Fibroblast of skin of back (primary cell): ENCODE measurements at regions not wholly inside any gene's neighbourhood (a gene's known extent, or its start where the extent isn't known, plus 50 kb on each side); places are given as distances from the start of the nearest gene placed in this dataset.
"Not testable (repeated sequence)": the region's sequence is repeated elsewhere in the genome, so short reads cannot be mapped to it uniquely, and the experiment has no call there.

Source experiments
- DNase-seq: peaks from one replicate; pipeline ENCODE4 v3.0.0-alpha.2; 2013

GRCh38 chr16:76818606-76819181 is 372.3 kb upstream of the MON1B start:
- DNase-seq, result no peak

- DNase-seq, result no peak
Observed at GRCh38 chr16:76819226-76819916, 371.6 kb upstream of the MON1B start.

GRCh38 chr16:76824221-76824620 is 366.8 kb upstream of the MON1B start:
- no peak for DNase-seq

GRCh38 chr16:76824791-76825190 is 366.2 kb upstream of the MON1B start:
- no peak for DNase-seq

- no peak for DNase-seq
Observed at GRCh38 chr16:76835339-76835738, 355.7 kb upstream of the MON1B start.

GRCh38 chr16:76835779-76836300 is 355.1 kb upstream of the MON1B start:
- no peak for DNase-seq

- no peak for DNase-seq
Observed at GRCh38 chr16:76837872-76838271, 353.1 kb upstream of the MON1B start.

- no peak for DNase-seq
Observed at GRCh38 chr16:76854234-76854633, 336.8 kb upstream of the MON1B start.

- DNase-seq, result no peak
Observed at GRCh38 chr16:76856112-76856511, 334.9 kb upstream of the MON1B start.

- no peak for DNase-seq
Observed at GRCh38 chr16:76857402-76857801, 333.6 kb upstream of the MON1B start.

- no peak for DNase-seq
Observed at GRCh38 chr16:76862901-76863300, 328.1 kb upstream of the MON1B start.

GRCh38 chr16:76866994-76867393 is 324.0 kb upstream of the MON1B start:
- DNase-seq, result no peak

- DNase-seq, result no peak
Observed at GRCh38 chr16:76875898-76876297, 315.1 kb upstream of the MON1B start.

GRCh38 chr16:76879420-76879819 is 311.6 kb upstream of the MON1B start:
- DNase-seq, result no peak

GRCh38 chr16:76880523-76880922 is 310.5 kb upstream of the MON1B start:
- not testable (repeated sequence) for DNase-seq

- DNase-seq, result no peak
Observed at GRCh38 chr16:76882105-76882504, 308.9 kb upstream of the MON1B start.

GRCh38 chr16:76883076-76883475 is 307.9 kb upstream of the MON1B start:
- DNase-seq, result no peak

- no peak for DNase-seq
Observed at GRCh38 chr16:76885776-76886537, 305.0 kb upstream of the MON1B start.

- DNase-seq, result no peak
Observed at GRCh38 chr16:76897816-76898215, 293.2 kb upstream of the MON1B start.

GRCh38 chr16:76899767-76900166 is 291.2 kb upstream of the MON1B start:
- no peak for DNase-seq

- no peak for DNase-seq
Observed at GRCh38 chr16:76900285-76901263, 290.4 kb upstream of the MON1B start.

GRCh38 chr16:76906552-76906951 is 284.4 kb upstream of the MON1B start:
- no peak for DNase-seq
